ENCODE measurements at regions not wholly inside any gene's neighbourhood (a gene's known extent, or its start where the extent isn't known, plus 50 kb on each side); places are given as distances from the start of the nearest gene placed in this dataset.

DNA sequence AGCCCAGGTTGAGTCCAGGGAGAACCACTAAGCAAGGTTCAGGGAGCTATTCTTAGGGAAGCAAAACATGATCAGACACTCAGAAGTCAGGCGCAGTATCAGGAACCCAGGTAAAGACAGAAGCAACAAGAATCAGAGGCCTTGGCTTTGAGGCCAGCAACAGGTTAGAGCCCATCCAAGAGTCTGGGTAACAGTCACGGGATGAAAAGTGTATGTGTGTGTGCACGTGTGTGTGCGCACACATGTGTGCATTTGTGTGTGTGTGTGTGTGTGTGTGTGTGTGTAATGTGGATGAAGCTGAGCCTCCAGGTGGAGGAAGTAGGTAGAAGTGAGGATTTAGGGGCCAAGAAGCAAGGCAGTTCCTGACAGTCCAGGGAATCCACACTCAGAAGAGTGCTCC, 63.1 kb downstream of the CCNA1 start:
- TF ChIP-seq, protein P1, sequence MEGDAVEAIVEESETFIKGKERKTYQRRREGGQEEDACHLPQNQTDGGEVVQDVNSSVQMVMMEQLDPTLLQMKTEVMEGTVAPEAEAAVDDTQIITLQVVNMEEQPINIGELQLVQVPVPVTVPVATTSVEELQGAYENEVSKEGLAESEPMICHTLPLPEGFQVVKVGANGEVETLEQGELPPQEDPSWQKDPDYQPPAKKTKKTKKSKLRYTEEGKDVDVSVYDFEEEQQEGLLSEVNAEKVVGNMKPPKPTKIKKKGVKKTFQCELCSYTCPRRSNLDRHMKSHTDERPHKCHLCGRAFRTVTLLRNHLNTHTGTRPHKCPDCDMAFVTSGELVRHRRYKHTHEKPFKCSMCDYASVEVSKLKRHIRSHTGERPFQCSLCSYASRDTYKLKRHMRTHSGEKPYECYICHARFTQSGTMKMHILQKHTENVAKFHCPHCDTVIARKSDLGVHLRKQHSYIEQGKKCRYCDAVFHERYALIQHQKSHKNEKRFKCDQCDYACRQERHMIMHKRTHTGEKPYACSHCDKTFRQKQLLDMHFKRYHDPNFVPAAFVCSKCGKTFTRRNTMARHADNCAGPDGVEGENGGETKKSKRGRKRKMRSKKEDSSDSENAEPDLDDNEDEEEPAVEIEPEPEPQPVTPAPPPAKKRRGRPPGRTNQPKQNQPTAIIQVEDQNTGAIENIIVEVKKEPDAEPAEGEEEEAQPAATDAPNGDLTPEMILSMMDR (IDR thresholded peaks at IDR 0.05), result no peak
- TF ChIP-seq CHD2 (IDR thresholded peaks at IDR 0.05; ENCODE audit: low read length, partially characterized antibody) (no peak), EP300 (IDR thresholded peaks at IDR 0.05; ENCODE audit: borderline replicate concordance in 1 of 2, low read depth in 1 of 2, low read length in 1 of 2) (no peak), EZH2phosphoT487 (IDR thresholded peaks at IDR 0.05; ENCODE audit: borderline replicate concordance, low read depth) (no peak), TAF1 (IDR thresholded peaks at IDR 0.05; ENCODE audit: borderline replicate concordance, low read depth, low read length) (no peak), RAD21 (IDR thresholded peaks at IDR 0.05; ENCODE audit: low read length) (no peak), NRF1 (IDR thresholded peaks at IDR 0.05; ENCODE audit: low read depth, low read length) (no peak), RFX5 (IDR thresholded peaks at IDR 0.05; ENCODE audit: low read length) (no peak)
- TF ChIP-seq, protein P2, sequence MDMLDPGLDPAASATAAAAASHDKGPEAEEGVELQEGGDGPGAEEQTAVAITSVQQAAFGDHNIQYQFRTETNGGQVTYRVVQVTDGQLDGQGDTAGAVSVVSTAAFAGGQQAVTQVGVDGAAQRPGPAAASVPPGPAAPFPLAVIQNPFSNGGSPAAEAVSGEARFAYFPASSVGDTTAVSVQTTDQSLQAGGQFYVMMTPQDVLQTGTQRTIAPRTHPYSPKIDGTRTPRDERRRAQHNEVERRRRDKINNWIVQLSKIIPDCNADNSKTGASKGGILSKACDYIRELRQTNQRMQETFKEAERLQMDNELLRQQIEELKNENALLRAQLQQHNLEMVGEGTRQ (IDR thresholded peaks at IDR 0.05; ENCODE audit: borderline replicate concordance, low read depth, low read length), result no peak
- TF ChIP-seq, protein P3, sequence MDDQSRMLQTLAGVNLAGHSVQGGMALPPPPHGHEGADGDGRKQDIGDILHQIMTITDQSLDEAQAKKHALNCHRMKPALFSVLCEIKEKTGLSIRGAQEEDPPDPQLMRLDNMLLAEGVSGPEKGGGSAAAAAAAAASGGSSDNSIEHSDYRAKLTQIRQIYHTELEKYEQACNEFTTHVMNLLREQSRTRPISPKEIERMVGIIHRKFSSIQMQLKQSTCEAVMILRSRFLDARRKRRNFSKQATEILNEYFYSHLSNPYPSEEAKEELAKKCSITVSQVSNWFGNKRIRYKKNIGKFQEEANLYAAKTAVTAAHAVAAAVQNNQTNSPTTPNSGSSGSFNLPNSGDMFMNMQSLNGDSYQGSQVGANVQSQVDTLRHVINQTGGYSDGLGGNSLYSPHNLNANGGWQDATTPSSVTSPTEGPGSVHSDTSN (IDR thresholded peaks at IDR 0.05), result no peak

Data from SK-N-SH (cell line).